ENCODE measurements at regions not wholly inside any gene's neighbourhood (a gene's known extent, or its start where the extent isn't known, plus 50 kb on each side); places are given as distances from the start of the nearest gene placed in this dataset.

GRCh38 chr5:143964919-143965318 is 153.0 kb downstream of the HMHB1 start:
- no peaks in the 10 kb centered on the region for H3K4me1 ChIP-seq
- H3K36me3 ChIP-seq: no peaks in the 10 kb centered on the region
- no peaks in the 10 kb centered on the region for H3K9me3 ChIP-seq
- no peak for DNase-seq (ENCODE audit: extremely low spot score)
- H3K27ac ChIP-seq (replicated peaks in 1 of 4): no peak overlapping the region
- TF ChIP-seq POLR2A (IDR thresholded peaks at IDR 0.05; ENCODE audit: low read depth): no peak
- TF ChIP-seq POLR2AphosphoS5 (IDR thresholded peaks at IDR 0.05): no peak
- no peak for TF ChIP-seq EP300 (IDR thresholded peaks at IDR 0.05)
- no peak for TF ChIP-seq CTCF (IDR thresholded peaks at IDR 0.05)
- WGBS: 92% methylated on average over 3 of the region's 3 CpGs
- intact Hi-C loops (cut with DNase I): no loop called here
- H3K4me3 ChIP-seq: no peak overlapping the region
- no peaks in the 10 kb centered on the region for H3K27me3 ChIP-seq

GRCh38 chr5:143966280-143966679 is 154.3 kb downstream of the HMHB1 start:
- H3K9me3 ChIP-seq: no peaks in the 10 kb centered on the region
- intact Hi-C loops (cut with DNase I): no loop called here
- H3K4me1 ChIP-seq: no peaks in the 10 kb centered on the region
- WGBS: 92% methylated on average over 1 of the region's 1 CpG
- H3K27ac ChIP-seq (replicated peaks in 1 of 4): no peak overlapping the region
- no peaks in the 10 kb centered on the region for H3K36me3 ChIP-seq
- no peak for TF ChIP-seq EP300 (IDR thresholded peaks at IDR 0.05)
- DNase-seq (ENCODE audit: extremely low spot score): no peak
- no peak overlapping the region for H3K4me3 ChIP-seq
- no peaks in the 10 kb centered on the region for H3K27me3 ChIP-seq

- Histone ChIP-seq H3K36me3 (no peaks in the 10 kb centered on the region), H3K9me3 (no peaks in the 10 kb centered on the region), H3K27me3 (no peaks in the 10 kb centered on the region), H3K4me1 (no peaks in the 10 kb centered on the region), H3K27ac (replicated peaks in 1 of 4) (no peak overlapping the region), H3K4me3 (no peak overlapping the region)
- WGBS: 86% methylated on average over 3 of the region's 3 CpGs
- DNase-seq (ENCODE audit: extremely low spot score): no peak
- intact Hi-C loops (cut with DNase I): no loop called here
- TF ChIP-seq CTCF (IDR thresholded peaks at IDR 0.05) (peak in 1 of 3 experiments; percentile 24), POLR2A (IDR thresholded peaks at IDR 0.05; ENCODE audit: low read depth) (no peak), EP300 (IDR thresholded peaks at IDR 0.05) (no peak)
Measured at GRCh38 chr5:143968071-143968878, 156.3 kb downstream of the HMHB1 start.

GRCh38 chr5:143970159-143970558 is 158.2 kb downstream of the HMHB1 start:
- WGBS: 86% methylated on average over 3 of the region's 3 CpGs
- Histone ChIP-seq H3K36me3 (no peaks in the 10 kb centered on the region), H3K4me3 (no peak overlapping the region), H3K27ac (replicated peaks in 1 of 4) (no peak overlapping the region), H3K4me1 (no peaks in the 10 kb centered on the region), H3K27me3 (no peaks in the 10 kb centered on the region), H3K9me3 (no peaks in the 10 kb centered on the region)
- intact Hi-C loops (cut with DNase I): no loop called here
- no peak for DNase-seq (ENCODE audit: extremely low spot score)
- no peak for TF ChIP-seq CTCF (IDR thresholded peaks at IDR 0.05)
- TF ChIP-seq POLR2A (IDR thresholded peaks at IDR 0.05; ENCODE audit: low read depth): no peak
- no peak for TF ChIP-seq EP300 (IDR thresholded peaks at IDR 0.05)
- no peak for TF ChIP-seq POLR2AphosphoS5 (IDR thresholded peaks at IDR 0.05)

GRCh38 chr5:143972068-143972467 is 160.1 kb downstream of the HMHB1 start:
- WGBS: 89% methylated on average over 2 of the region's 2 CpGs
- Histone ChIP-seq H3K4me3 (no peak overlapping the region), H3K9me3 (no peaks in the 10 kb centered on the region), H3K27ac (replicated peaks in 1 of 4) (no peak overlapping the region), H3K4me1 (no peaks in the 10 kb centered on the region), H3K36me3 (no peaks in the 10 kb centered on the region), H3K27me3 (no peaks in the 10 kb centered on the region)
- no peak for TF ChIP-seq CTCF (IDR thresholded peaks at IDR 0.05)
- TF ChIP-seq POLR2AphosphoS5 (IDR thresholded peaks at IDR 0.05): no peak
- TF ChIP-seq EP300 (IDR thresholded peaks at IDR 0.05): no peak
- TF ChIP-seq POLR2A (IDR thresholded peaks at IDR 0.05; ENCODE audit: low read depth): no peak
- no peak for DNase-seq (ENCODE audit: extremely low spot score)
- intact Hi-C loops (cut with DNase I): no loop called here
